HG03025 (cell line): ENCODE measurements at regions not wholly inside any gene's neighbourhood (a gene's known extent, or its start where the extent isn't known, plus 50 kb on each side); places are given as distances from the start of the nearest gene placed in this dataset.
A peak's percentile ranks its signal among the peaks of the same experiment; 100 is the strongest.
"Not testable (repeated sequence)": the region's sequence is repeated elsewhere in the genome, so short reads cannot be mapped to it uniquely, and the experiment has no call there.

Experiments
- ATAC-seq: cut with Tn5 transposase; IDR thresholded peaks from one replicate; pipeline ENCODE4 v1.9.1; 2021; ENCODE audit warnings: mild to moderate bottlenecking, moderate library complexity; ENCODE audit not compliant: unreplicated experiment, low FRiP score

DNA sequence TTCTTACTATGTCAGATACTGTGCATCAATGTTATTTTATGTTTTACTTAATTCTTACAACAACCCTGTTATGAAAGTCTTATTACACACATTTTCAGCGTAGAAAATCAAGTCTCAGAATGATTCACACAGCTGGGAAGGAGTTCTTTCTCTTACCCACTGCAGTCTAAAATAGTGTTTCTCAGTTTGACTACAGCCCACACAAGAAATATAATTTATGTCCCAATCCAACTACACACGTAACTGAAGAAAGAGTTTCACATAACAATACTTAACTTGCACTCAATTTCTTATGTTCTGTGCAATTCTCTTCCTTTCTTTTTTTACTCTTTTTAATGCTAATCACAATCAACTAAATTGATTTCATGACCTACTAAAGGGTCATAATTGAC is 252.8 kb upstream of the ADGRL2 start:
- peak; percentile 46 for ATAC-seq

DNA sequence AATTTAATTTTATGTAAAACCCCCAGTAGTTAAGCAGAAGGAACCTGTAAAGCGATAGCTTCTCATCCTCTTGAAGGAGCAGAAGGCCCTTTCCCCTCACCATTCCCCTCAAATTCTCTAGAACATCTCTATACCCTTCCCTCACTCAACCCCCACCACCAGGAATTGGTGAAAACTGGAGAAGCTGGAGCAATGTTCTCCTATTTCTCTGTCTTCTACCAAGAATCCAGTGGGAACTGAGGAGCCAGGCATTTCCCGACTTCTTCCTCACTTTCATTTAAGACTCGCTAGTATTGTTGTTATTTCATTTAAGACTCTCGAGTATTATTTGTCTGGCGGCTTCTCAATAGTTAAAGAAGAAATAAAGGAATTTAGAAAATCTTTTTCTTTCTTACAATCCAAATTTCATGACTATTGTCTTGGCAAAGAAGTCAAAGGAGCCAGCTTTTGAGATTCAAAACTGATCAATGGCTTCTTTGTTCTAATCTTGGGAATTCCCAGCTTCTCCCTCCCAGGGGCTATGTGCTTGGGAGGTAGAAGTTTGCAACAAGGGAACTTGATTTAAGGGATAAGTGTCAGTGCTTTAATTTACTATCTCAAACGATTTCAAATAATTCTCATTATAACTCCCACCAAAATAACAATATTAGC is 253.3 kb upstream of the ADGRL2 start:
- no peak for ATAC-seq

DNA sequence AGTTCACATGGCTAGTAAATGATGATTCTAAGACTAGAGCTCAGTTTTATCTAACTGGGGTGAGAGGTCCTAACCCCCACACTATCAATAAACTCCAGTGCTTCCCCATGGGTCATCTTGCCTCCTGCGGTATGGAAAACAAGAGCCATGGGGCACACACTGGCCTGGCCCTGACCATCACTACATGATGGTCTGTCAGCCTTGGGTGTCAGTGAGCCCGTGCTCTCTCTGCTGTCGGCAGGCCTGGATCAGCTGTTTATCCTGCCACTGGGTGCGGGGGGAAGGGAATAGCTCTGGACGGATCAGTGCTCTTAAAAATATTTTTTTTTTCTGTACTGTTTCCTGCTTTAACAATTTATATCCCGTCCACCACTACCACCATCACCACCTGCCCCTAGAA is 255.0 kb upstream of the ADGRL2 start:
- ATAC-seq = no peak

DNA sequence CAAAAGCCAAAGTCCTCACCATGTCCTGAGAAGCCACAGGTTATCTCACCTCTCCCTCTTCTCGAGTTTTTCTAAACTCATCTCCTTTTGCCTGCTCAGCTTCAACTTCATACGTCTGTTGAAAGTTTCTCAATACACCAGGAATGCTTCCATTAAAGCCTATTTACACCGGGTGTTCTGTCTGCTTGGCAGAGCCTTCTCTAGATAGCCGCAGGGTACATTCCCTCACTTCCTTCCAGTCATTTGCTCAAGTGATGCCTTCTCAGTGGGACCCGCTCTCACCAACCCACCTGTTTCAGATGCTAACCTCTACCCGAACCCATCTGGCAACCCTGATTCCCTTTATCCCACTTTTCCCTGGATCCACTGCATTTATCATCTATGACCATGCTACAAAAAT is 257.0 kb upstream of the ADGRL2 start:
- no peak for ATAC-seq

DNA sequence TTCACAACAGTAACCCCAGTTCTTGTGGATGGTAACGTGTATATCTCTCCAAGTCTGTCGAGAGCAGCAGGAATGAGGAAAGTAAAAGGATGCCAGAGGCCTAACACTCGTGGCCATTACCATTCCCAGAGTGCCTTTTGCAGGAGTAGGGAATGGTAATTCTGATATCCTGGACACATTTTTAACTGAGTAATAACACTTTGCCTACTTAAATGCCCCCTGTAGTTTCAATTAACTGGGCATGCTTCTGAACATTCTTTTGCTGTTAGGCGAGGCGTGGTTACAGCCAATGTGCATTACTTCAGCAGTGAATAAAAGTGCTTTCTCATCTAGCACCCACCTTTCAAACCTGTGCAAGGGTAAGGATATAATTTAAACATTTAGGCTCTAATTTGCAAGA is 258.5 kb upstream of the ADGRL2 start:
- ATAC-seq = no peak

DNA sequence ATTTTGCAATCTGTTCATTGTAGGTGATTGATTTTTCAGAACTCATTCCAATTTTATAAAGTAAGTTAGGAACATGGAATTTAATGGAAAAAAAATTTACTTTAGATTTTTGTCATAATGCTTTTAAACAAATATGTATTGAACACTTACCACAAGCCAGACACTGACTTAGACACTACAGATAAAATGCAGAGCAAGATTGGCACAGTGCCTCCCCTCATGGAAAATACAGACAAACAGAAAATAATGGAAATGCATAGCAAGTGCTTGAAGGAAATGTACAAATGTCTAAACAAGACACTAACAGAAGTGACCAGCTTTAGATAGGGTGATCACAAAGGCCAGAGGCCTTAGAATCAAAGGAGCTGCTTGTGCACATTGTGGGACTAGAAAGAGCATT is 260.5 kb upstream of the ADGRL2 start:
- no peak for ATAC-seq

DNA sequence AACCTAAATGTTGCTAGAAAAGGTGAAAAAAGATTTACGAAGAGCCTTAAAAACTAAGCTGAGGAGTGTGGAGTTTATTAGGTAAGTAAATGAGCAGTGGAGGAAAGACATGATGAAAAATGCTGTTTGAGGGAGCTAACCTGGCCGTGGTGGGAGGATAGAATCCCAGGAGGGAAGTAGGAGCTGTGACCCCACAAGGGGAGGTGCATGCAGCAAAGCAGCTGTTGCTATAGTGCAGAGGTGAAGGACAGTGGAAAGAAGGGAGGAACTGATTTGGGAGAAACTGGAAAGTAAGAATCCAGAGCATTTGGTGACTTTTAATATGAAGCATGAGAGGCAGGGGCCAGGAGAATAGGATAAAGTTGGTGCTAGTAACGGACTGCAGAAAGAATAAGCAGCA is 271.7 kb upstream of the ADGRL2 start:
- no peak for ATAC-seq

DNA sequence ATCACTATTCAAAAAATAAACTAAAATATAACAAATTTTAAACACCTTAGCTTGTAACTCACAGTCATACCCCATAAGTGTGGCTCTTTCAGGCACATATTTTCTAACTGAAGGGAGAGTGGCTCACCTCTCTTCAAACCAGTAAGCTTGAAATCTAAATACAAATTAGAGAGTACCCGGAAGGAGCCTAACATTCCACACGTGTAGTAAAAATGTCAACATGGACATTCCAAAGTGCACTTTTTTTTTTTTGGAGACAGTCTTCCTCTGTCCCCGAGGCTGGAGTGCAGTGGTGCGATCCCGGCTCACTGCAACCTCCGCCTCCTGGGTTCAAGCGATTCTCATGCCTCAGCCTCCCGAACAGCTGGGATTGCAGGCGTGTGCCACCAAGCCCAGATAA is 275.6 kb upstream of the ADGRL2 start:
- no peak for ATAC-seq

DNA sequence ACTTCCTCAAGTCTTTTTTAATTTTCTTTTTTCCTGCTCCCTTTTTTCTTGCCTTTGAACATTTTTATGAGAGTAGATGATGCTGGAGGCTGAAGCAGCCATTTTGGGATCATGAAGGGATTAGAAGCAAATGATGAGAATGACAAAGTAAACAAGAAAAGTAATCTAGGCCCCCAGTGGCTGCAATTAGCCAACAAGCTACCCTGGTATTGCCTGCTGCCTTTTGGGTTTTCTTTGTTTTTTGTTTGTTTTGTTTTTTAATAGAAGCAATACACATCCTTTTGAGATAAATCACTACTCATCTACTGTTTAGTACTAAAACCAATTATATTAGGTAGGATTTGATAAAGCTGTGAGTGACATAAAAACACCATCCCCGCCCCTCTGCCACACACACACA is 280.7 kb upstream of the ADGRL2 start:
- ATAC-seq = no peak

DNA sequence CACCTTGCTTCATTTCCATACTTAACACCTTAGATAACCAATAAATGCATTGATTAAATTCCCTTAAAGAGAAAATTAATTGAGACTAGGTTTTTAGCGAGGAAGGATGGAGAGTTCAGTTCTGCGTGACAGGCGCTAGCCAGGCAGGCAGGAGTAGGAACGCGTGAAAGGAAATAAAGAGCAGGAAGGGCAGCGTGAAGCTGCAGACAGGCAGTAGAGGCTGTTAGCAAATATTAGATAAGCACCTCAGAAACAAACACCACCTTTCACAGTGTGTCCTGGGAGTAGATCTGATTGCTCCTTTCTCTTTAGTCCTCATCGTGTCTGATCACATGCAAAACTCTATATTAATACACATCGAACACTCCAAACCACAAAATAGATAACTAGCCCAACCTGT is 282.7 kb upstream of the ADGRL2 start:
- no peak for ATAC-seq

DNA sequence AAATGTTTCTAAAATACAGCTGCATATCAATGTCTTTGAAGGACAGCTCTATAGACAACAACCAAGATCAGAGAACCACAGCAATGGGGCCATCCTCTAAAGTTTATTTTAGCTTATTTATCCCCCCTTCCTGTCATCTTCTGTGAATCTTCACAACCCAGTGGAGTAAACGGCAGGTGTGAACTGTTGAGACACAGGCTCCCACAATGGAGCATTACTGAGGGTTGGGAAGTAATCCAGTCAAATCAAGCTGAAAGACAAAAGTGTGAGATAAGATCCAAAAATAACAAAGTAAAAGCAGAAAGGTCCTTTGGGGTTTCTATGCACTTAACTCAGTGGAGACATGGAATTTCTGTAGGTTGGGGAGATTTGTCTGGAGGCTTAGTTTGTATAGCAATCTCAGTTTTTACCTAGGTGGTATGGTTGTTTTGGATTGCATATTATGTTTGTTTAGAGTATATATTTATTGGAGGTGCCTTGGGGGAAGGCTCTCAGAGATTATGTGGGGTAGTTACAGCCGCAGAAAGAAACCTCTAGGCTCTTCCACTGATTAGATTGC is 286.9 kb upstream of the ADGRL2 start:
- ATAC-seq = no peak

DNA sequence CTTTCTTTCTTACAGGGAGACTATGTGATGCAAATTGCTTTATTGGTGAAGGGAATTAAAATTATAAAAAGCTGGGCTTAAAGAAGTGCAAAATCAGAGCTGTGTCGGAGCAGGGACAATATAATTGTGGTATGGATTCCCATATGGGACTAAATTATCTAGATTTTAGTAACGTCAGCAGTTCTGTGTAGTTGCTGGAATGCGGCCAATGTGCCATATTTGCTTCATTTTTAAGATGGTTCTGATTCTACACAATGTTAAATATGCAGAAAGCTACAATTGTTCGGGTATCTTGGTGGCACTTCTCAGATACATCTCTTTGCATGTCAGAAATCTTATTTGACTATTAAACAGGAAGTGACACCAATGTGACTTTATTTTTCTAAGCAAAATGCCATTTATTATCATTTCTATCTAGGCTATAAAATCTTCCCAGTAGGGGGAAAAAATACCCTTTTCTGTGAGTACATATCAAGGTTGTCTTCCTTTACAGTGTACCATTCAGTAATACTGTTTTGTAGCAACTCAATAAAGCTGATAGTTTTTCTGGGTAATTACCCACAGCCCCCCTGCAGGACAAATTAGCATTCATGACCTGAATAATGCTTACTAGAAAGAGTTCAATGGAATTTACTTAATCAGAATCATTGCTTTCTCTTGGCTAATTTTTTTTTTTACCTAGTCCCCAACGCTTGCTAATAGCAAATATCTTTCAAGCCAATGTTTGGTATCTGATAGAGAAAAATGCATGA is 288.3 kb upstream of the ADGRL2 start:
- no peak for ATAC-seq

DNA sequence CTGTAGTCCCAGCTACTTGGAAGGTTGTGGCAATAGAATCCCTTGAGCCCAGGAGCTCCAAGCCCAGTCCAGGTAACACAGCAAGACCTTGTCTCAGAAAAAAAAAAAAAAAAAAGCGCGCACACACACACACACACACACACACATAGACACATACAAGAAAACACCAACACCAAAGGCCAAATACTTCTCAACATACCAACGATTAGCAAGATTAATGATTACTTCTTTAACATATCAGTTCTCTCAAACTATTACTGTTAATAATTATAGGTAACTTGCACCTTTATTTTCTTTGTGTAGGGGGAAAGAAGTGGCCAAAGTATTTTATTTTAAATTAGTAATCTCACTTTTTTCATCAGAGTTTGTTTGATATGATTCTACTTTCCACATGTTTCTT is 289.5 kb upstream of the ADGRL2 start:
- ATAC-seq = no peak

DNA sequence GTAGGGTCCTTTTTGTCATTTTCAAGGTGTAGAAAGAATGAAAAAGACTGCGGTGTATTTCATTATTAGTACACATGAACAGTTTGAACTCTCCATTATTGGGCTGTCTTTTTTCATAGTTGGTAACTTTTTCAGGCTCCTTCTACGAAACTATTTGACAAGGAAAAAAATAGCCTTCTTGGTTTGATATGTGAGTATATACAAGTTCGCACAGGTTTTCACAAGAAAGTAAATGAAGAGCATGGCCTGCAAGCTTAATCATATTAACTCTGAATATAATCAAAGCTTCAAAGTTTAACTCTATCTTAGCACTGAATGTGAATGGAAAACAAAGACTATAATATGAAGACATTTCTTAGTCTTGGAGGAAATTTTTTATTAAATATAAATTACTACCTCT is 290.0 kb upstream of the ADGRL2 start:
- ATAC-seq = no peak

DNA sequence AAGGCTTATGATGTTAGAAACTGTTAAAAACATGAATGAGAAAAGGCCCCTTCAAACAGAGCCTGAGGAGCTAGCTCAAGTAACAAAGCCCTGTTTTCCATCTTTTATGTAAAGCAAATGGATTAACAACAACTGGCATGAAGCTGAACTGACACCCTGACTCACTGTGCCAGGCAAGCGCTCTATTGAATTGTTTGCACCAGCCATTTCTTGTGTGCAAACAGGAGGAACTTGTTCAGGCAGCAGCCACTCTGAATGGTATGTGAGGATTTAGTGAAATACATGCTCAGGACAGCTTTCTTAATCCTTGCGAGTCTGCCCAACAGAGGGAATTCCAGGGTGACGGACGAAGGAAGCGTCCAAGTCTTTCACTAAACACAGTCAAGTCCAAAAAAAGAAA is 291.1 kb upstream of the ADGRL2 start:
- ATAC-seq = no peak

DNA sequence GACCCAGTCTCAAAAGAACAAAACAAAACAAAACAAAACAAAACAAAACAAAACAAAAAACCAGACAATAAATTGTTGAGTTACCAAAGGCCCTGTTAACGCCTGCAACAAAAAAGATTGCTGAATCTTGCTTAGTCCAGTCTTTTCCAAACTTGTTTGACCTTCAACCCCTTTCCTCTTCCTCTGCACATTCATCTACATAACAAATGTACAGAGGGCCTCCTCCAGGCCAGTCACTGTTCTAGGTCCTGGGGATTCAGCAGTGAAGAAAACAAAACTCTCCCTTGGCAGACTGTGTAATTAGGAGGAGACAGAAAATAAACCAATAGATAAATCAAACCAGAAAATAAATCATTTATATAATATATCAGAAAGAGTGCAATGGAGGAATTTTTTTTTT is 294.0 kb upstream of the ADGRL2 start:
- ATAC-seq = no peak

DNA sequence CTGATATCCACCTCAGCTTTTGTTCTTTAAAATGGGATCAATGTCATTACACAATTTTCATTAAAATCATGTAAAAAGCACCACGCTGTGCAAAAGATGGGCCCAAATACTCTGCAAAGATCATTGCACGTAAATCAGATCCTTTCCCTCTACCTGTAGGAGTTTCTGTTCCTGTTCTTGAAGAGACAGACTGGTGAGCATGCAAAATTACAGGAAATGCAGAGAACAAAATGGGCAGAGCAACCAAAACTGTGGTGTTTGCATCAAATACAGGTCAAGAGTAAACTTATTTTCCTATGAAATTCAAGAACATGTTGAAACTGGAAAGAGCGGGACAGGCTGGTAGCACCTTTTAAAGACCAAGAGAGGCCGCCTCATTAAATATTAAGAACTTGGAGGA is 294.9 kb upstream of the ADGRL2 start:
- peak; percentile 98 for ATAC-seq

DNA sequence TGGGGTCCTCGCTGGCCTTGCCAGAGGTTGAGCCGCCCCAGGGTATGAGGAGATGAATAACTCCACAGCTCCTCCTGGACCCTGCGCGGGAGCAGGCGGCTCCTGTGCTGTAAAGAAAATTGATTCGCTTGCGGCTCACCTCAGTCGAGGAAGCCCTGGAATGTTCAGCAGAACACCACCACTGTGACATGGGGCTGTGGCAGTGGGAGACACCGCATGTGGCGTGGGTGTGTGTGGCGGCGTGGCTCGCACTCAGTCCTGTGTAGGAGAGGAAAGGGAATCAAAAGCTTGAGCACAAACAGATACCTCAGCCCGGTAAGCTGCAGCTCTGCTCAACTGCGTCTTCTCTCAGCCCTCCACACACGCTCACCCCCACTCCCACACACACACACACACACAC is 295.9 kb upstream of the ADGRL2 start:
- ATAC-seq = not testable (repeated sequence)

DNA sequence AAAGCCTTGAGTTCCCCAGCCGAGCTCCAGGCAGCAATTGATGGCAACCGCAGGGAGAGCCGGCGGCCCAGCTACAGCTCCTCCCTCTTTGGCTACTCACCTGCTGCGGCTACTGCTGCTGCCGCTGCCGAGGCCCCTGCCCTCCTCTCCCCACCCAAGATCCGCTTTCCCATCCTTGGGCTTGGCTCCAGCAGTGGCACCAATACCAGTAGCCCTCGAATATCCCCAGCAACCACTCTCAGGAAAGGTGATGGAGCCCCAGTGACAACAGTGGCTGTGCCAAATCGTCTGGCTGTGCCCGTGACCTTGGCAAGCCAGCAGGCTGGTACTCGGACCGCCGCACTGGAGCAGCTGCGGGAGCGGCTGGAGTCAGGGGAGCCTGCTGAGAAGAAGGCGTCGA is 298.0 kb upstream of the ADGRL2 start:
- ATAC-seq = not testable (repeated sequence)

DNA sequence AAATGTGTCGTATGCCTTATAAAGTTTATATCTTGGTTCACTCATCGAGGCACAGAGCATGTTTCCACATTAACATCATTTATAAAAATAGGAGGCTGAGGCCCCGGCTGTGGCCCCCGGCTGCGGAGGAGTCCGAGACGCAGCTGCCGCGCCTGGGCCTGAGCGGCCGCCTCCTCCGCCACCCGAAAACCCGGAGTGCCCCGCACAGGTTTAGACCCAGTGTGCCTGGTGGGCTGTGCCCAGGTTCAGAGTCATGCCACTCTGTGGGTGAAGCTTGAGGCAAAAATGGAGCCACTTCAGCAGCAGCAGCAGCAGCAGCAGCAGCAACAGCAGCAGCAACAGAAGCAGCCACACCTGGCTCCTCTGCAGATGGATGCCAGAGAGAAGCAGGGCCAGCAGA is 299.2 kb upstream of the ADGRL2 start:
- ATAC-seq = not testable (repeated sequence)

DNA sequence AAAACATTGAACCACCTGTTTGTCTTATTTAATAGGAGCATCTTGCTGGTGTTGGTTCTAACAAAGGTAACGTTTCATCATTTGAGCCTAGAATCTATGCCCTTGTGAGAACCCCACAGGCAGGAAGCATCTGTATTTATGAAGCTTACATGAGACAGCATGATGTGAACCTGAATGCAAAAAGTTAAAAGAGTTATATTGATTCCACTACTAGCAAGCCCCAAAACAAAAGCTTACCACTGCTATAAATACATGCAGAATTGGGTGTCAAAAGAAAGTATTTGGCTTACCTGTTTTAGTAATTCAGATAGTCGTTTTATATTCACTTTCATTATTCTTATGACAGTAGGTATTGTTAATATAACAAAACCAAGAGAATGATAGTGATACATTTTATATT is 301.2 kb upstream of the ADGRL2 start:
- ATAC-seq = no peak
